Colonic mucosa (tissue), 4 donors: ENCODE measurements at regions not wholly inside any gene's neighbourhood (a gene's known extent, or its start where the extent isn't known, plus 50 kb on each side); places are given as distances from the start of the nearest gene placed in this dataset.

Experiments
- DNase-seq: peaks from one replicate; pipeline ENCODE4 v3.0.0-alpha.2; 2020
- H3K27ac ChIP-seq: fragments of 200-600 bp; one replicate; pipeline ENCODE4 v1.8.0; 2021
- H3K27me3 ChIP-seq: fragments of 200-600 bp; one replicate; pipeline ENCODE4 v1.8.0; 2021
- H3K36me3 ChIP-seq: fragments of 200-600 bp; one replicate; pipeline ENCODE4 v1.8.0; 2021
- H3K4me1 ChIP-seq: fragments of 200-600 bp; one replicate; pipeline ENCODE4 v1.8.0; 2021; ENCODE audit warnings: mild to moderate bottlenecking
- H3K4me3 ChIP-seq: fragments of 200-600 bp; one replicate; pipeline ENCODE4 v1.8.0; 2021
- H3K9ac ChIP-seq, 2 donors: one replicate each; pipeline ENCODE4 v1.7.0; 2013; ENCODE audit warnings: control low read depth in 2 of 2, low read depth in 2 of 2, low read length in 2 of 2
- H3K9me3 ChIP-seq: fragments of 200-600 bp; one replicate; pipeline ENCODE4 v1.8.0; 2021
- CTCF ChIP-seq: fragments of 200-600 bp; IDR thresholded peaks from one replicate; pipeline ENCODE4 v1.8.0; 2022; ENCODE audit warnings: antibody characterized with exemption, mild to moderate bottlenecking
- intact Hi-C: fragments of 100-400 bp; cut with DNase I; formaldehyde crosslinking; loops from one replicate; pipeline ENCODE4 v1.14.1; 2022
- donor health status: healthy.
- donor health status: DM: no; HTN: no; CAD: no.
- donor health status: DM: no; HTN: no; CAD: no.

- Histone ChIP-seq H3K4me1 (no peaks in the 10 kb centered on the region), H3K27ac (no peak overlapping the region), H3K9me3 (no peaks in the 10 kb centered on the region), H3K9ac (no peak overlapping the region), H3K27me3 (no peaks in the 10 kb centered on the region), H3K36me3 (no peaks in the 10 kb centered on the region), H3K4me3 (no peak overlapping the region)
- no peak for DNase-seq
- TF ChIP-seq CTCF, result no peak
- intact Hi-C loops, result no loop called here
Observed at GRCh38 chr2:71938659-71939587, 208.7 kb downstream of the CYP26B1 start.

GRCh38 chr2:71938108-71938507 is 209.6 kb downstream of the CYP26B1 start:
- Histone ChIP-seq H3K9me3 (no peaks in the 10 kb centered on the region), H3K27me3 (no peaks in the 10 kb centered on the region), H3K9ac (no peak overlapping the region), H3K4me3 (no peak overlapping the region), H3K27ac (no peak overlapping the region), H3K4me1 (no peaks in the 10 kb centered on the region), H3K36me3 (no peaks in the 10 kb centered on the region)
- DNase-seq, result no peak
- intact Hi-C loops, result no loop called here
- TF ChIP-seq CTCF, result no peak

GRCh38 chr2:71937396-71937795 is 210.3 kb downstream of the CYP26B1 start:
- no peak for DNase-seq
- intact Hi-C loops, result no loop called here

GRCh38 chr2:71936076-71937030 is 211.3 kb downstream of the CYP26B1 start:
- Histone ChIP-seq H3K9me3 (no peaks in the 10 kb centered on the region), H3K36me3 (no peaks in the 10 kb centered on the region), H3K27ac (no peak overlapping the region), H3K9ac (no peak overlapping the region), H3K27me3 (no peaks in the 10 kb centered on the region), H3K4me1 (no peaks in the 10 kb centered on the region), H3K4me3 (no peak overlapping the region)
- intact Hi-C loops, result no loop called here
- DNase-seq, result peak; percentile 16
- TF ChIP-seq CTCF, result no peak

More at GRCh38 chr2:71937396-71937795, 210.3 kb downstream of the CYP26B1 start:
- no peak overlapping the region for H3K27ac ChIP-seq
- H3K9me3 ChIP-seq, result no peaks in the 10 kb centered on the region
- H3K36me3 ChIP-seq, result no peaks in the 10 kb centered on the region
- no peaks in the 10 kb centered on the region for H3K27me3 ChIP-seq
- no peak for TF ChIP-seq CTCF
- no peak overlapping the region for H3K9ac ChIP-seq
- no peaks in the 10 kb centered on the region for H3K4me1 ChIP-seq
- no peak overlapping the region for H3K4me3 ChIP-seq

GRCh38 chr2:71935262-71935848 is 212.3 kb downstream of the CYP26B1 start:
- Histone ChIP-seq H3K27ac (no peak overlapping the region), H3K9ac (no peak overlapping the region), H3K36me3 (no peaks in the 10 kb centered on the region), H3K4me1 (no peaks in the 10 kb centered on the region), H3K9me3 (no peaks in the 10 kb centered on the region), H3K4me3 (no peak overlapping the region), H3K27me3 (no peaks in the 10 kb centered on the region)
- intact Hi-C loops, result no loop called here
- TF ChIP-seq CTCF, result no peak
- DNase-seq, result peak; percentile 29
